IMR-90 (cell line): ENCODE measurements at regions not wholly inside any gene's neighbourhood (a gene's known extent, or its start where the extent isn't known, plus 50 kb on each side); places are given as distances from the start of the nearest gene placed in this dataset.

Experiments
- ATAC-seq: fragments of 200-7000 bp; cut with Tn5 transposase; 2 replicates; pipeline ENCODE4 v1.9.1; 2020; ENCODE audit warnings: low read depth, mild to moderate bottlenecking, moderate library complexity
- BruUV-seq: library from RNA; stranded (reverse); fragments of 400-500 nt; replicated peaks from 2 replicates; lab custom pipeline; 2021; lab: Mats Ljungman, UMichigan
- CTCF ChIA-PET: fragments of 300-600 bp; formaldehyde crosslinking; extraction: SDS; loops from one replicate; lab custom pipeline; 2021; ENCODE audit warnings: antibody characterized with exemption; lab: Yijun Ruan, JAX
- POLR2A ChIA-PET: fragments of 300-600 bp; sonication (Branson Sonifier 250); formaldehyde crosslinking; loops from one replicate; lab custom pipeline; 2022; ENCODE audit warnings: antibody characterized with exemption; ENCODE audit not compliant: unreplicated experiment; lab: Charles Lee
- DNase-seq: peaks from one replicate; pipeline ENCODE4 v3.0.0; 2013
- H2AFZ ChIP-seq: replicated peaks from 2 replicates; pipeline ENCODE3; 2013; ENCODE audit warnings: low read length, mild to moderate bottlenecking; ENCODE audit not compliant: poor library complexity
- H2AK5ac ChIP-seq: 2 replicates; pipeline ENCODE4 v1.6.1; 2013; ENCODE audit warnings: low read depth, low read length, inconsistent platforms
- H2AK9ac ChIP-seq: replicated peaks from 2 replicates; pipeline ENCODE3; 2013; ENCODE audit warnings: mild to moderate bottlenecking, low read depth, low read length, moderate library complexity; ENCODE audit not compliant: poor library complexity
- H2BK120ac ChIP-seq: 2 replicates; pipeline ENCODE4 v1.6.1; 2013; ENCODE audit warnings: low read depth, low read length, inconsistent platforms
- H2BK15ac ChIP-seq: 3 replicates; pipeline ENCODE4 v1.6.1; 2013; ENCODE audit warnings: low read depth, low read length, inconsistent platforms
- H2BK20ac ChIP-seq: 2 replicates; pipeline ENCODE4 v1.6.1; 2013; ENCODE audit warnings: low read depth, mild to moderate bottlenecking, inconsistent platforms, low read length, moderate library complexity
- H2BK5ac ChIP-seq: 2 replicates; pipeline ENCODE4 v1.6.1; 2013; ENCODE audit warnings: mild to moderate bottlenecking, low read depth, low read length, inconsistent platforms; ENCODE audit not compliant: poor library complexity, severe bottlenecking
- H3K14ac ChIP-seq: replicated peaks from 2 replicates; pipeline ENCODE4 v1.6.1; 2013; ENCODE audit warnings: low read depth, low read length, inconsistent platforms
- H3K18ac ChIP-seq: 2 replicates; pipeline ENCODE4 v1.6.1; 2013; ENCODE audit warnings: low read depth, low read length, control low read depth
- H3K23ac ChIP-seq: 2 replicates; pipeline ENCODE4 v1.6.1; 2013; ENCODE audit warnings: low read depth, low read length, inconsistent platforms
- H3K27ac ChIP-seq: 2 replicates; pipeline ENCODE4 v1.5.1; 2013; ENCODE audit warnings: mild to moderate bottlenecking, control low read depth, low read length; ENCODE audit not compliant: insufficient read depth
- H3K27me3 ChIP-seq: 2 replicates; pipeline ENCODE4 v1.6.1; 2013; ENCODE audit warnings: low read length; ENCODE audit not compliant: control insufficient read depth, insufficient read depth
- H3K36me3 ChIP-seq: 2 replicates; pipeline ENCODE4 v1.6.1; 2013; ENCODE audit warnings: low read length, mixed read lengths; ENCODE audit not compliant: control insufficient read depth, insufficient read depth
- H3K4ac ChIP-seq: 2 replicates; pipeline ENCODE4 v1.6.1; 2013; ENCODE audit warnings: low read depth, low read length, inconsistent platforms
- H3K4me1 ChIP-seq: 2 replicates; pipeline ENCODE4 v1.6.1; 2013; ENCODE audit warnings: low read length, mixed read lengths; ENCODE audit not compliant: control insufficient read depth, insufficient read depth
- H3K4me2 ChIP-seq: 2 replicates; pipeline ENCODE4 v1.6.1; 2013; ENCODE audit warnings: low read depth, mild to moderate bottlenecking, control low read depth, low read length, moderate library complexity
- H3K4me3 ChIP-seq: 2 replicates; pipeline ENCODE4 v1.5.1; 2013; ENCODE audit warnings: low read depth, mild to moderate bottlenecking, control low read depth, low read length, moderate library complexity; ENCODE audit not compliant: insufficient read depth
- H3K56ac ChIP-seq: 2 replicates; pipeline ENCODE4 v1.6.1; 2013; ENCODE audit warnings: low read length, inconsistent platforms; ENCODE audit not compliant: insufficient read depth; ENCODE audit errors: extremely low read depth
- H3K79me1 ChIP-seq, 2 experiments: 2 replicates each; pipeline ENCODE4 v1.6.1; 2013; ENCODE audit warnings: low read length in 2 of 2, inconsistent platforms in 1 of 2, low read depth in 1 of 2
- H3K9ac ChIP-seq: 2 replicates; pipeline ENCODE4 v1.6.1; 2013; ENCODE audit warnings: low read depth, low read length, control low read depth
- H3K9me1 ChIP-seq: 2 replicates; pipeline ENCODE4 v1.6.1; 2013; ENCODE audit warnings: low read length, inconsistent platforms; ENCODE audit not compliant: insufficient read depth
- H3K9me3 ChIP-seq: 2 replicates; pipeline ENCODE4 v1.6.1; 2013; ENCODE audit warnings: low read length; ENCODE audit not compliant: control insufficient read depth, insufficient read depth
- H4K20me1 ChIP-seq: 2 replicates; pipeline ENCODE4 v1.6.1; 2013; ENCODE audit warnings: low read length, inconsistent platforms; ENCODE audit not compliant: insufficient read depth
- H4K5ac ChIP-seq: 2 replicates; pipeline ENCODE4 v1.6.1; 2013; ENCODE audit warnings: mild to moderate bottlenecking, low read depth, low read length, control low read depth
- H4K8ac ChIP-seq, 2 experiments: 2 replicates each; pipeline ENCODE4 v1.6.1; 2013; ENCODE audit warnings: low read depth in 2 of 2, low read length in 2 of 2, control low read depth in 1 of 2, inconsistent platforms in 1 of 2
- H4K91ac ChIP-seq: 2 replicates; pipeline ENCODE4 v1.6.1; 2013; ENCODE audit warnings: low read depth, low read length, inconsistent platforms; ENCODE audit not compliant: insufficient read depth
- BHLHE40 ChIP-seq: fragments of 150-350 bp; IDR thresholded peaks from 2 replicates; pipeline ENCODE4 v1.6.1; 2016; ENCODE audit warnings: mild to moderate bottlenecking, low read depth, low read length
- CEBPB ChIP-seq: IDR thresholded peaks from 2 replicates; pipeline ENCODE4 v1.6.1; 2012; ENCODE audit warnings: low read depth, low read length, improper control_type of control experiment
- FOS ChIP-seq: fragments of 150-350 bp; IDR thresholded peaks from 2 replicates; pipeline ENCODE4 v1.6.1; 2016; ENCODE audit warnings: low read depth, low read length
- MAFK ChIP-seq: IDR thresholded peaks from 2 replicates; pipeline ENCODE4 v1.6.1; 2012; ENCODE audit warnings: low read depth, low read length, improper control_type of control experiment
- NFE2L2 ChIP-seq: fragments of 150-350 bp; IDR thresholded peaks from 2 replicates; pipeline ENCODE4 v1.6.1; 2016; ENCODE audit warnings: low read depth, mild to moderate bottlenecking, low read length
- POLR2A ChIP-seq: IDR thresholded peaks from 2 replicates; pipeline ENCODE4 v1.6.1; 2012; ENCODE audit warnings: mild to moderate bottlenecking, low read depth, low read length
- RAD21 ChIP-seq: IDR thresholded peaks from 2 replicates; pipeline ENCODE4 v1.6.1; 2012; ENCODE audit warnings: low read length, improper control_type of control experiment
- SMC3 ChIP-seq: fragments of 150-350 bp; IDR thresholded peaks from 2 replicates; pipeline ENCODE4 v1.6.1; 2016; ENCODE audit warnings: low read depth, mild to moderate bottlenecking, antibody characterized with exemption, low read length, moderate library complexity
- WGBS, 2 experiments: methylation state at CpG; one replicate each; pipeline versions ENCODE4 v1.1.5 to v1.1.7; 2013; ENCODE audit warnings: missing lambda C conversion rate in 2 of 2; ENCODE audit not compliant: insufficient read length in 1 of 2; ENCODE audit errors: extremely low coverage in 2 of 2; 5-methylcytosine and 5-hydroxymethylcytosine counted together
- dilution Hi-C: fragments of 300-500 bp; cut with HindIII; formaldehyde crosslinking; loops from one replicate; pipeline ENCODE4 v1.14.3; 2018; ENCODE audit warnings: low sequenced_read_pairs; ENCODE audit not compliant: unreplicated experiment
- in situ Hi-C: fragments of 300-500 bp; cut with MboI; formaldehyde crosslinking; loops from 3 replicates; pipeline ENCODE4 v1.14.3; 2019; ENCODE audit warnings: low sequenced_read_pairs, inconsistent platforms, mixed read lengths
- intact Hi-C: fragments of 100-400 bp; cut with micrococcal nuclease; formaldehyde crosslinking; loops from 2 replicates; pipeline ENCODE4 v1.10.0; 2022

- Histone ChIP-seq H3K36me3 (no peaks in the 10 kb centered on the region), H3K23ac (peak overlapping the region; percentile 59; the same call in 1 of the 2 replicates), H4K91ac (no peak overlapping the region), H3K9me3 (no peaks in the 10 kb centered on the region), H3K4ac (peak overlapping the region; percentile 67; the same call in 1 of the 2 replicates), H3K9me1 (no peaks in the 10 kb centered on the region), H3K18ac (peak overlapping the region; percentile 27; the same call in 1 of the 2 replicates), H3K27me3 (no peaks in the 10 kb centered on the region), H4K8ac (peak overlapping the region in 1 of 2 experiments; percentile 80; a peak in 1 of 4 replicates), H2BK20ac (peak overlapping the region; percentile 90; the same call in 1 of the 2 replicates), H3K9ac (no peak overlapping the region), H2BK15ac (0 out of 3 replicates have a peak overlapping the region, but pooled peaks have one; percentile 38), H3K56ac (peak overlapping the region; percentile 67; the same call in 1 of the 2 replicates), H2BK120ac (peak overlapping the region; percentile 94; the same call in 1 of the 2 replicates), H3K4me3 (peak overlapping the region; percentile 11; the same call in 1 of the 2 replicates), H2AK5ac (no peak overlapping the region), H3K27ac (no peak overlapping the region), H2BK5ac (peak overlapping the region; percentile 95), H4K20me1 (no peaks in the 10 kb centered on the region), H3K79me1 (no peaks in the 10 kb centered on the region), H4K5ac (peak overlapping the region; percentile 36; the same call in 1 of the 2 replicates), H3K4me2 (peak overlapping the region; percentile 69; the same call in 1 of the 2 replicates), H3K14ac (peak overlapping the region; percentile 90; the same call in 1 of the 2 replicates), H2AK9ac (no peak overlapping the region), H3K4me1 (no peaks in the 10 kb centered on the region), H2AFZ (no peak overlapping the region)
- dilution Hi-C loops (no loop called here), intact Hi-C loops (no loop called here), in situ Hi-C loops (no loop called here)
- no CpG with 5 or more reads among the region's 4 CpGs for WGBS, 2 experiments
- no TSS peak for BruUV-seq
- POLR2A ChIA-PET = no interaction called here
- DNase-seq (peak; percentile 81), ATAC-seq (peak; percentile 91)
- CTCF ChIA-PET = interaction anchor here (1.0 kb wide), 1 partner anchor 12 kb away, joined by 5 read pairs; no protein-coding TSS in a partner anchor
- no peak for TF ChIP-seq NFE2L2
- TF ChIP-seq FOS = peak; percentile 51; the same call in 1 of the 2 replicates
- no peak for TF ChIP-seq POLR2A
- no peak for TF ChIP-seq BHLHE40
- TF ChIP-seq RAD21 = no peak
- 0 out of 2 replicates have a peak, but pooled peaks have one; percentile 3 for TF ChIP-seq CEBPB
- no peak for TF ChIP-seq MAFK
- TF ChIP-seq SMC3 = no peak
These were observed 105.1 kb upstream of the GRID2 start for GRCh38 chr4:92198711-92199110.
